Activated naive CD8-positive, alpha-beta T cell treated with anti-CD3 and anti-CD28 coated beads, Interleukin-2, amount 50 U/mL, for 24 hours (primary cell): ENCODE measurements at regions not wholly inside any gene's neighbourhood (a gene's known extent, or its start where the extent isn't known, plus 50 kb on each side); places are given as distances from the start of the nearest gene placed in this dataset.
A peak's percentile ranks its signal among the peaks of the same experiment; 100 is the strongest.

Experiments used
- ATAC-seq: fragments of 150-1000 bp; cut with Tn5 transposase; one replicate; pipeline ENCODE4 v1.10.0; 2021
- DNase-seq: peaks from one replicate; pipeline ENCODE4 v3.0.0; 2021
- H3K27ac Mint-ChIP-seq: one replicate; pipeline ENCODE4 v1.8.0; 2021; ENCODE audit warnings: mild to moderate bottlenecking, mixed read lengths
- H3K27me3 Mint-ChIP-seq: one replicate; pipeline ENCODE4 v1.8.0; 2021; ENCODE audit warnings: mixed read lengths
- H3K36me3 Mint-ChIP-seq: one replicate; pipeline ENCODE4 v1.8.0; 2021; ENCODE audit warnings: low read depth, mixed read lengths
- H3K4me1 Mint-ChIP-seq: one replicate; pipeline ENCODE4 v1.8.0; 2021; ENCODE audit warnings: mixed read lengths
- H3K4me3 Mint-ChIP-seq: one replicate; pipeline ENCODE4 v1.8.0; 2021; ENCODE audit warnings: mild to moderate bottlenecking, moderate library complexity, mixed read lengths
- H3K9me3 Mint-ChIP-seq: one replicate; pipeline ENCODE4 v1.8.0; 2021; ENCODE audit warnings: mixed read lengths

DNA sequence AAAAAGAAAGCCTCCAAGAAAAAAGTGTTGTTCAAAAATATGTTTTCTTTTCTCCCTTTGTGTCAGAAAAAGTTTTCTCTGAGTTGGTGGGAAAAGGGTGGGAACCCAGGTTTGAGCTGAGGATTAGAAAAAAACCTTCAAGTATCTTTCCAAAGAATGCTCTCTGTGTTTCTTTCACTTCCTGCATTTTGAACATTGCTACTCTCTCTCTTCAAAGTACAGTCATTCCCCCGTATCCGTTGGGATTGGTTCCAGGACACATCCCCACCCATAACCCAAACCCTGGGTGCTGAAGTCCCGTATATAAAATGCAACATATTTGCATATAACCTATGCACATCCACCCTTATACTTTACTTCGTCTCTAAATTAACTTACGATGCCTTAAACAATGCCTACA is 139.6 kb downstream of the TMCO5A start:
- Mint-ChIP-seq H3K4me1 (peaks cover 53% of the 10 kb centered on the region), H3K36me3 (peaks cover 2% of the 10 kb centered on the region), H3K4me3 (no peak overlapping the region), H3K9me3 (no peaks in the 10 kb centered on the region), H3K27ac (no peak overlapping the region), H3K27me3 (peaks cover 51% of the 10 kb centered on the region)
- DNase-seq, result no peak
- ATAC-seq, result no peak

DNA sequence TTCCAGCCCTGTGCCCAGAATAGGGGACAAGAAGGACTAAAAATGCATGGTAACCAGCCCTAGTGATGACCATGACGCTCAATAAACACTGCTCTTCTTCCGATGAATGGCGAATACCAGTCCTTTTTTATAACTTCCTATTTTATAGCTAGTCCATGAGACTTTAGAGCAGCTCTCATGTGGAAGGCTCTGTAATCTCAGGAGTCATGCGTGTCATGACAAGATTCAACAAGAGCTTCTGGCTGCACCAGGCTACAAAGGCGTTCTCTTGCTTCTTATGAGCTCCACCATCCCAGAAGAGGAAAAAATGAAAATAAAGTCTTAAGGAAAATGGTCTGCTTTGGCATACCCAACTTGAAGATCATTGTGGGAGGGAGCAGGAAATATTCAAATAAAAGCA is 141.0 kb downstream of the TMCO5A start:
- Mint-ChIP-seq H3K27ac (no peak overlapping the region), H3K4me1 (peaks cover 39% of the 10 kb centered on the region), H3K36me3 (peaks cover 2% of the 10 kb centered on the region), H3K9me3 (no peaks in the 10 kb centered on the region), H3K4me3 (no peak overlapping the region), H3K27me3 (peaks cover 49% of the 10 kb centered on the region)
- ATAC-seq (no peak), DNase-seq (no peak)

DNA sequence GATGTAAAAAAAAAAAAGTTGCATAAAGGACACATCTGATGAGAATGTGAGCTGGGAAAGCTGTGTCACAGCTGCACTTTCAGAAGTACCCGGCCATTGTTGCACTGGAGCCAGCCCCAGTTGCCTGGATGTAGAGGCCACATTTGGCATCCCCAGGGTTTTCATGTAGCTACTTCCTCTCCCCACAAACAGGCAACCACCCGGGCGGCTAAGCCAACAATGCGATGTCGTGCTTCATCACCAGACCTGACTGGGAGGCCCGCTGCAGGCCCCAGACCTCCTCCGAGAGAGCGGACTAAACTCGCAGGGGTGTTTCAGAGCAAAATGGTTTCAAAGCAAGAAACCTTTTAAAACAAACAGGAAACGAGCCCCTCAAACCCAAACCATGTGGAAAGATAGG is 142.3 kb downstream of the TMCO5A start:
- peaks cover 38% of the 10 kb centered on the region for H3K27me3 Mint-ChIP-seq
- H3K4me3 Mint-ChIP-seq, result no peak overlapping the region
- no peak overlapping the region for H3K27ac Mint-ChIP-seq
- DNase-seq, result no peak
- no peaks in the 10 kb centered on the region for H3K9me3 Mint-ChIP-seq
- ATAC-seq, result no peak
- H3K4me1 Mint-ChIP-seq, result peaks cover 25% of the 10 kb centered on the region
- H3K36me3 Mint-ChIP-seq, result peaks cover 2% of the 10 kb centered on the region

DNA sequence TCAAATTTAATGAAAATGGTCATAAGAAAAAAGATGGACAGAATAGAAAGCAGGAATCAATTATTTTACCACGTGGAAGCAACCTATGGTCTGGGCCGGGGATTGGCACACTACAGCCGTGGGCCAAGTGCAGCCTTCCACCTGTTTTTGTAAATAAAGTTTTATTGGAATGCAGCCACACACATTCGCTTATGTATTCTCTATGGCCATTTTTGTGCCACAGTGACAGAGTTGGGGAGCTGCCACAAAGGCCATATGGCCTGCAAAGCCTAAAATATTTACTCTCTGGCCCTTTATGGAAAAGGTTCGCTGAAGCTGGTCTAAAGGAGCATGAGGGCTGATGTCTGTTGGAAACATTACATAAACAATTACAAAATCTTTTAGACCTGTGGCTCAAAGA is 144.8 kb downstream of the TMCO5A start:
- ATAC-seq (no peak), DNase-seq (no peak)
- H3K4me3 Mint-ChIP-seq, result no peak overlapping the region
- no peaks in the 10 kb centered on the region for H3K36me3 Mint-ChIP-seq
- peaks cover 18% of the 10 kb centered on the region for H3K4me1 Mint-ChIP-seq
- H3K27me3 Mint-ChIP-seq, result peaks cover 20% of the 10 kb centered on the region
- H3K27ac Mint-ChIP-seq, result no peak overlapping the region
- H3K9me3 Mint-ChIP-seq, result no peaks in the 10 kb centered on the region

DNA sequence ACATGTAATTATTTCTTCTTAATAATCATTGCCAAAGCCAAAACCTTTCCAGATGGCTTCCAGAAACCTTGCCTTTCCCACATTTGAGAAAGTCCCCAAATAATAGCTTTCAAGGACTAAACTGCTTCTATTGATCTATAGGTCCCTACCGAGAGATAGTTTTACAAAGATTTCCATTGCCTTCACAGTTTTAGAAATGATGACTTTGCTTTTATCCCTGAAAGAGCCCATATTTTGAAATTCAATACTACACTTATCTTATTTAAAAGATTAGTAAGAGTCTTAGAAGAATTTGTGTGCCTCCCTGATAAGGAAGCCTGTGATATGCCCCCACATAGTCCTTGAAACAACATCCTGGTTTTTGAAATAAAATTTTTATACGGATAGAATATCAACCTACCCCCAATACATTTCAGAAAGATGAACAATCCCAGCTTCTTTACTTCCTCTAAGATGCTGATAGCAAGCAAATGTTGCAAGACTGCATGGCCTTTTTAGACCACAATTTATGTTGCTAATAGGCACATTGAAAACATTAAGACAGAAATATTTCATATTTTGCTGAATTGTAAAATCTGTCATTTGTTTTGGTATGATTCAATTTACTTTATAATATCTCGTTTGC is 146.3 kb downstream of the TMCO5A start:
- Mint-ChIP-seq H3K27me3 (peaks cover 20% of the 10 kb centered on the region), H3K36me3 (no peaks in the 10 kb centered on the region), H3K4me1 (peaks cover 27% of the 10 kb centered on the region), H3K4me3 (no peak overlapping the region), H3K27ac (no peak overlapping the region), H3K9me3 (no peaks in the 10 kb centered on the region)
- ATAC-seq (no peak), DNase-seq (no peak)

DNA sequence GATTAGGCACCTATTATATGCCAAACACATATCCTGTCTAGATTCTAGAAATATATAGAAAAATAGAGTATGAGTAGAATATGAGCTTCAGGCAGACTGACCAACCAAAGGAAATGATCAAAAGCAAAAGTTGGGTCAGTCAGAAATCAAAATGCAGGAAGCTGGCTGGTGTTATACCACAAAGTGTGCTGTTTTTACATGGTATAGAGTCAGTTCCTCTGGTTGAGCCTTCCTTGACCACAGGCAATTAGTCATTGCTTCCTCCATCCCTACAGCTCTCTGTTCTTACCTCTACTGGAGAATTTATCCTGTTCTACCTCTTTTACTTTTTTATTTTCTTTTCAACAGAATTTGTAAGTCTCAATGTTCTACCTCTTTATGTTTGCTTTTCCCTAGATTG is 149.8 kb downstream of the TMCO5A start:
- peaks cover 26% of the 10 kb centered on the region for H3K4me1 Mint-ChIP-seq
- peak overlapping the region; percentile 18 for H3K4me3 Mint-ChIP-seq
- peaks cover 34% of the 10 kb centered on the region for H3K27me3 Mint-ChIP-seq
- ATAC-seq, result peak; percentile 94
- H3K27ac Mint-ChIP-seq, result peak overlapping the region; percentile 37
- H3K36me3 Mint-ChIP-seq, result no peaks in the 10 kb centered on the region
- no peak for DNase-seq
- no peaks in the 10 kb centered on the region for H3K9me3 Mint-ChIP-seq

DNA sequence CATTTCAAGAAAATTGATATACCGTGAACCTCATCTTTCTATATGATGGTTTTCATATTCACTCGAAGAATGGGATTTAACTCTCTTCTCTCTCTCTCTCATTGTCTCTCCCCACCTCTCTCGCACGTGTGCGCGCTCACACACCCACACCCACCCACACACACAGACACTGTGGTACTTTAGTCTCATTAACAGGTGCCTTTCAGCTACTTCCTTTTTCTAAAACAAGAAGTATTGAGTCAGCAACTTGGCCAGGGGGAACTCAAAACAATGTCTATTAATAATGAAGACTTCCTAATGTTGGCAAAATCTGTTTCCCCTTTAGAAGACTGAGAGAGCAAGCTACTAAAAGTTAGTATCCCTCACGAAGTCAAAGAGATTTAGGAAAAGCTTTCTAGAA is 150.7 kb downstream of the TMCO5A start:
- ATAC-seq (no peak), DNase-seq (no peak)
- peaks cover 26% of the 10 kb centered on the region for H3K4me1 Mint-ChIP-seq
- peak overlapping the region; percentile 69 for H3K27ac Mint-ChIP-seq
- H3K27me3 Mint-ChIP-seq, result peaks cover 30% of the 10 kb centered on the region
- no peaks in the 10 kb centered on the region for H3K9me3 Mint-ChIP-seq
- no peak overlapping the region for H3K4me3 Mint-ChIP-seq
- H3K36me3 Mint-ChIP-seq, result no peaks in the 10 kb centered on the region

DNA sequence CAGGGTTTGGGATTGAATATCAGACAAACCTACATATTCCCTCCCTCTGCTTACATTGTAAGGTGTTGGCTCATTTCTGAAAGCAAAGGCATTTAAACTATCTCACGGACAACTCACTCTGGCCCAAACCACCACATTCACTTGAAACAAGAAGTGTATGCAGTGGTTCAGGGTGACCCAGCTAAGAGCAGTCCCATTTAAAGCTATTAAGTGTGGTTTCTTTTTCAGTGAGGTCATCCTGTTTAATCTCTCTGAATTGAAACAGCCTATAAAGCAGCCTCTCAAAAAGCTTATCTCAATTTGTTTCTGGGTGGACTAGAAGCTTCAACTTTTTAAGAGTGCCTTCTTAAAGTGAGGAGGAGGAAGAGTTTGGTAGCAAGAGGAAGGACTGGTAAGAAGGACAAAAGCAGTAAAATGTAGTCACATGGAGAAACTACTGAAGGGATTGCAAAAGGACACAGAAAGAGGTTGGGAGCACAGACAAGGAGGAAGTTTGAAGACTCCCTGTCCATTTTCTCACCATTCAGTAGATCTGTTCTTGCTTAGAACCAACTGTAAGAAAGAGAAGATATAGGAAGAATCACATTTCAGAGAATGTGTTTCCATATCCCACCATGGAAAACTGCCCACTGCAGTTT is 151.6 kb downstream of the TMCO5A start:
- Mint-ChIP-seq H3K27me3 (peaks cover 30% of the 10 kb centered on the region), H3K9me3 (no peaks in the 10 kb centered on the region), H3K27ac (no peak overlapping the region), H3K4me3 (no peak overlapping the region), H3K4me1 (peaks cover 26% of the 10 kb centered on the region), H3K36me3 (no peaks in the 10 kb centered on the region)
- DNase-seq (no peak), ATAC-seq (no peak)

DNA sequence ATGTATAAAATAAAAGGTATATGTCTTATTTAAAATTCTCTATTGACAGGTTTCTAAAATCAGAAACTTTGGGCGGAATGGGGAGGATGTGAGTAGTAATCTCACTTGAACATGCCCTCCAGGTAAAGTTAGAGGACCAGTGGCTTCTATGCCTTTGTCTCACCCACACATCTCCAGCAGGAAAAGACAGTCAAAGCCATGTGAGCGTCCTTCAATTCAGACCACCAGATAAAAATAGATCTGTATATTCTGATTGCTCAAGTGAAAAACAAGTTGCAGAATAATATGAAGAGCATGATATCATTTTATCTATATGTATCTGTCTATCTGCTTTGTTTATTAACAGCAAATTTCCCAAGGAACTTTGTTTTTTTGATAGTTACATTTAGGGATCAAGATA is 152.2 kb downstream of the TMCO5A start:
- Mint-ChIP-seq H3K4me3 (no peak overlapping the region), H3K9me3 (no peaks in the 10 kb centered on the region), H3K27ac (no peak overlapping the region), H3K36me3 (no peaks in the 10 kb centered on the region), H3K27me3 (peaks cover 30% of the 10 kb centered on the region), H3K4me1 (peaks cover 26% of the 10 kb centered on the region)
- ATAC-seq, result no peak
- no peak for DNase-seq

DNA sequence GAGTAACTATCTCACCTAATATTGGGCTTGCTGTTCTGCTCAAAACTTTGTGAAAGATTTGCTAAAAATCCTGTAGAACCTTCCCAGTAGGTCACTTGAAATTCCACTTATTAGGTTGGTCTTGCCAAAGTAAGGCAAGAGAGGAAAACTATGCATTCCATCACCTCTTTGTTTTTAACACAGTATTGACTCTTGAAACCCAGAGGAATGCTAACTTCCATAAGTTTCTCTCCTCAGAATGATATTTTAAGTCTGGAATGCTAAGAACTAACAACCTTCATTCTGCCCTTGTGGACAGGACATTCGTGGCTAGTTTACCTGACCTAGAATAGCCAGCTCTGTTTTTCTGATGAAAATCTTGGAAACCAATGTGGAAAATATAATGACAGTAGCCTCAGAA is 154.5 kb downstream of the TMCO5A start:
- no peak overlapping the region for H3K27ac Mint-ChIP-seq
- no peaks in the 10 kb centered on the region for H3K9me3 Mint-ChIP-seq
- peaks cover 21% of the 10 kb centered on the region for H3K4me1 Mint-ChIP-seq
- peaks cover 30% of the 10 kb centered on the region for H3K27me3 Mint-ChIP-seq
- ATAC-seq (no peak), DNase-seq (no peak)
- H3K4me3 Mint-ChIP-seq, result no peak overlapping the region
- H3K36me3 Mint-ChIP-seq, result no peaks in the 10 kb centered on the region

DNA sequence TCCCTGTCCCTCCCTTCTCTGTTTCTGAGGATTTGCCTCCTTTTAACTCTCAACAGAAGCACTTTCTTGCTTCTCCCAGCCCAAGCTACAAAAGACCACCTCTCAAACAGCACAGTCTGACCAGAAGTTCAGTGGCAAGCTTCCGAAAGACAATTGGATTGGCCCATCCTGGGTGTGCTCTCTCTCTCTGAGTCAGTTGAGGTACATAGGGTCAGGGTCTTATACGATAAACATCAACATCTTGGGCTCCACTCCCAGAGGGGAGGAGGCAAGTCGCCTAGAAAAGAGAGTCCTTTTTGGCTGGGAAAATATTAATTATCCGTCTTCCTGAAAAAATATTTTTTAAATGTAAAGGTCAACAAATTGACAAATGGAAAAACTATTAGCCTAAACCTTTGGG is 155.8 kb downstream of the TMCO5A start:
- Mint-ChIP-seq H3K27me3 (peaks cover 30% of the 10 kb centered on the region), H3K4me3 (no peak overlapping the region), H3K27ac (no peak overlapping the region), H3K9me3 (no peaks in the 10 kb centered on the region), H3K36me3 (no peaks in the 10 kb centered on the region), H3K4me1 (peaks cover 9% of the 10 kb centered on the region)
- DNase-seq (no peak), ATAC-seq (no peak)

DNA sequence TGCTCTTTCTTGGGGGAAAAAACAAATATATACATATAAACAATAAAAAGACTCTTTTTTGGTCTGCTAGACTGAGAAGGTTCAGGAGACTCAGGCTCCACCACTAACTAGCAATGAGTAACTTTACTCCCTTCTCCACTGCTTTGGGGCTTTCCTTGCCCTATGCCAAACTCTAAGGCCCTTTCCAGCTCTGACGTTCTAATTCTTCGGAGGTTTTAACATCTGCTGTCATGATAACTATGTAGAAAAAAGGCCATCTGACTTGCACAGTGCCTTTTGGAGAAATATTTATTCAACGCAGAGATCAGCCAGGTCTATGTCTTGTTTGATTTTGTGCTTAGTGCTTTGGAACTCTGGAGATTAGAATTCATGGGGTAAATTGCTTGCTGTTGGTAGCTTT is 156.2 kb downstream of the TMCO5A start:
- Mint-ChIP-seq H3K27ac (no peak overlapping the region), H3K4me1 (peaks cover 5% of the 10 kb centered on the region), H3K9me3 (no peaks in the 10 kb centered on the region), H3K27me3 (peaks cover 30% of the 10 kb centered on the region), H3K4me3 (no peak overlapping the region), H3K36me3 (no peaks in the 10 kb centered on the region)
- DNase-seq (no peak), ATAC-seq (no peak)

DNA sequence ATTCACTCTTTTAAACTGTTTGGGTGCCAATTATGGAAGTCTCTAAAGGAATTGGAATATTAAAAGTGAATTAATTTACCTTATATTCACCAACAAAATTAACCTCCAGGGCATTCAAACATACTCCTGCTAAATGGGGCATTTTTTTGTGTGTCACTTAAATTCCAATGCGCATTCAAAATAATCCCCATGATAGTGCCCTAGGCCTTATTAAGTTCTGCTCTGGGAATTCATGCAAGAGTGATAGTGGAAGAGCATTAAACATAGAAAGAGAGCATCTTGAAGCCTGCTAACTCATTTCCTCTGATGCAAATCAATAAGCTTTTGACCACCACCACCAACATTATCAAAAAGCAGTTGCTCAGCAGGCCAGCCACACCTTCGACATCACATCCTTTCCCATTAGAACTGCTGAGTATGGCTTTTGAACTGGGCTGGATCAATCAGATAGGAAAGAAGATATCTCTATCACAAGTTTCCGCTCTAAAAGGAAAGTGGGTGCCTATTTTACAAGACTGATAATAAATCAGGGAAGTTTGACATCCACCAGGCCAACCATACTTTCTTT is 156.7 kb downstream of the TMCO5A start:
- Mint-ChIP-seq H3K27me3 (peaks cover 28% of the 10 kb centered on the region), H3K36me3 (no peaks in the 10 kb centered on the region), H3K9me3 (peaks cover under 1% of the 10 kb centered on the region), H3K4me1 (peaks cover 1% of the 10 kb centered on the region), H3K27ac (no peak overlapping the region), H3K4me3 (no peak overlapping the region)
- ATAC-seq, result no peak
- no peak for DNase-seq

DNA sequence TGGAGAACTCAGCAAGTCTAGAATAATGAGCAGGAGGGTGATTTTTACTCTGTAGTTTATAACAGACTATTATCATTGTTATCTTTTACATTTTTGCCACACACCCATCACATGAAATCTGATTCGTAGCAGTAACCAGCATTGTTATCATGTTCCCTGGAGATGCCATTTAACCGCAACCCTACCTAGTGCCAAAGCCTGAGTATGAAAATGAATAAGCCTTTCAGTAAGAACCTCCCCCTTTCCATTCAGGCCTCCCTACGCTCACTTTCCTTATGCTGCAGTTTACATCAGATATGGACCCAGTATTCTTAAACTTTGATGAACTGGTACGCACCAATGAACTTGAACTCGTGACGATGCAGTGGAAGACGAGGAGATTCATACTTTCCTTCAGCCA is 158.7 kb upstream of the SPRED1 start:
- Mint-ChIP-seq H3K4me3 (no peak overlapping the region), H3K4me1 (no peaks in the 10 kb centered on the region), H3K27ac (no peak overlapping the region), H3K27me3 (peaks cover 23% of the 10 kb centered on the region), H3K36me3 (peaks cover 5% of the 10 kb centered on the region), H3K9me3 (peaks cover 16% of the 10 kb centered on the region)
- no peak for ATAC-seq
- no peak for DNase-seq

DNA sequence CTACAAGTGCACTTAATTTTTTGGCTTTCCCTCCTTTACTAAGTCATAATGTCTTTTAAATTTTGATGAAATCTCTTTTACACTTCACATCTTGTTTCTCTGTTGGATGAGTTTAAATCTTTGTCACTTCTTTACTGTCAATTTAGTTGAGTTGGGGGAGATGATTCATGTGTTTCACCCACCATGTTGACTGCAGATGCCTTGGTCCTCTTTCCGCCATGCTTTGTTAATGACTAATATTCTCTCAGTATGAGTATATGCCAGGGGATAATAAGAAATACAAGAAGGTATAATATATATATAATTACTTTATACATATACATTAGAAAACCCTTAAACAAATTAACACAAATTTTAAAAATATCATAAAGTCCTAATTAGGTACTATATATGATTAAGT is 149.7 kb upstream of the SPRED1 start:
- ATAC-seq (no peak), DNase-seq (no peak)
- Mint-ChIP-seq H3K27ac (no peak overlapping the region), H3K36me3 (peaks cover under 1% of the 10 kb centered on the region), H3K27me3 (peaks cover 13% of the 10 kb centered on the region), H3K9me3 (peaks cover 7% of the 10 kb centered on the region), H3K4me3 (no peak overlapping the region), H3K4me1 (no peaks in the 10 kb centered on the region)
